GM21737 (cell line): ENCODE measurements at regions not wholly inside any gene's neighbourhood (a gene's known extent, or its start where the extent isn't known, plus 50 kb on each side); places are given as distances from the start of the nearest gene placed in this dataset.

Experiments used
- ATAC-seq: cut with Tn5 transposase; IDR thresholded peaks from one replicate; pipeline ENCODE4 v1.9.1; 2021; ENCODE audit warnings: mild to moderate bottlenecking, moderate library complexity; ENCODE audit not compliant: unreplicated experiment

DNA sequence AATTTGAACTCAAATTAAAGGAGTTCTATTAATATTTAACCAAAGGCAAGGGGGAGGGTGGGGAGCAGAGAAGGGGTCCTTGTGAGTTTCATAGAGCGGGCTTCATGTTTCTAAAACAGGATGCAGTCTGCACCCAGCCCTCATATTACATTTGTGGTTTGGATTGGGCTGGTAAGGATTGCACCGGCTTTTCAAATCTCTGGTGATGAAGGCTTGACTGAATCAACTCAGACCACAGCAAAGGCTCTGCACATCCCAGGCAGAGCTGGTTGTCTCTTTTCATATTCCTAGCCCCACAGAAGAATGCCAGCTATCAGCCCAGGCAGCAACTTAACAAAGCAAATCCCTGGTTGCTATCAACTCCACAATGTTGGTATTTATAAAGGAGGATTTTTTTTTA lies 1221.4 kb downstream of the VRK1 start:
- no peak for ATAC-seq

DNA sequence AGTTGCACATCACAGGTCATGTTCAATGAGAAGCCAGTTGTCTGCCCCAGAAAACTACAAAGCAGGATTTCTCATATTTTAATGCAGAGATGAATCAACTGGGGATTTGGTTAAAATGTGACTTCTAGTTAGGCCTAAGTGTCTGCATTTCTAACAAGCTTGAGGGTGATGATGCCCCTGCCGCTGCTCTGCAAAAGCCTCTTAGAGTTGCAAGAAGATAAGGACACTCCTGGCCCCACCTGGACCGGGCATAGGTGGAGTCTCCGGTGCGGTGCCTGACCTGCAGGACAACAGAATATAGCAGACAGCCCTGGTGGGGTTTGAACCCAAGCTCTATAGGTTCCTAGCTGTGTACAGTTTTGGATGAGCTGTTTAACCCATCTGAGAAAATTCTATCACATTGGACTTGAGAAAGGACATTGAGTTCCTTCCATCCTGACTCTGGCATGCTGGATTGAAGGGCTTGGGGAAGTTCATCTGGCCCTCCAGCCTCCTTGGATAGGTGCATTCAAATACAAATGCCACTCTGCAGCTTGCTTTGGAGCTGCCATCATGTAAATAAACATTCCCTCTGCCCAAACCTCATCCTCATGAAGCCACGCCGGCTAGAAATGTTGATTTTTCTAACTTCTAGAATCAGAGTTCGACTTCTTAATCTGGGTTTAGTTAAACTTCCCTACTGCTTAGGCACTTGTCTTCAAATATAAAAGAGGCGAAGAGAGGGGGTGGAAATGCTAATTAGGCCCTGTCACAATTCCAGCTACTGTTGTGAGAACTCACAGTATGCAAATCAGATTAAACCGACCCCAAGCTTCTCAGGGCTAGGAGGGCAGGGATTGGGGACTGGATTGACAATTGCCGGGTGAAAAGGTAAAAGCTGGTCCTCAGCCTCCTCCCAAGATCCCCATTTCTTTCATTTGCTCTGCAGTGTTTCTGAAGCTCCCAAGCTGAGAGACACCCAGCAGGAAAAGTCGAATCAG lies 1225.6 kb downstream of the VRK1 start:
- no peak for ATAC-seq

DNA sequence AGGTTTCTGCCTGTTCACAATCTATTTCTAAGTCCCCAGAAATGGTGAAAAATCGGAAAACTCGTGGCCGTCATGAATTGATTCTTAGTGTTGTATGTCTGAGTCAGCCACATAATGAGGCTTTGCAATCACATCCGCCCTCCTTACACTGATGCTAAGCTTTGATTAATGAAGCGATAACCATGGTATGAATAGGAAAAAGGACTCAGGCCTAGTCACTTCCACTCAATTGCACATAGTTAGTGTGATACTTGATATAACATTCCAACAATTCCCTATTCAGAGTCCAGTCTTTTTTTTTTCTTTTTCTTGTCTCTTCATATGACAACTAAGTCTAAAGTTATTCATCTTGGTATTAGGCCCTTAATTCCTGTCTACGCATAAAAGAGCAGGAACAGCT lies 1231.0 kb downstream of the VRK1 start:
- no peak for ATAC-seq

DNA sequence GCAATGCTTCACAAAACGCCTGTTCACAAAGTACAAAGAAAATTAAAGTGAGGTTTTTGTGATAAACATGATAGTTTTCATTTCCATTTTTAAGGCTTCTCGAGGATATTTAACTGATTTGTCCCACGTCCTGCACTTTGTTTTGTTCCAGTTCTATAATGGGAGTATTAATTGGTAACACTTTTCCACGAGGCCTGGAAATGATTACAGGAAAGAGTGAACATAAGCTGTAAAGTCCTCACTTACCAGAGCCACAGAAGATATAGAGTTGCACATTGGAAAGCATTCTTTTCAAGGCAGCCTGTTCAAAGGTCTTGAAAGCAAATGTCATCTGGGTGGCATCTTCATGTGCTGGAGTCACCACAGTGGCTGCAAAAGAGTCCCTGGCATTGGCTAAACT lies 1236.6 kb downstream of the BCL11B start:
- ATAC-seq: no peak

DNA sequence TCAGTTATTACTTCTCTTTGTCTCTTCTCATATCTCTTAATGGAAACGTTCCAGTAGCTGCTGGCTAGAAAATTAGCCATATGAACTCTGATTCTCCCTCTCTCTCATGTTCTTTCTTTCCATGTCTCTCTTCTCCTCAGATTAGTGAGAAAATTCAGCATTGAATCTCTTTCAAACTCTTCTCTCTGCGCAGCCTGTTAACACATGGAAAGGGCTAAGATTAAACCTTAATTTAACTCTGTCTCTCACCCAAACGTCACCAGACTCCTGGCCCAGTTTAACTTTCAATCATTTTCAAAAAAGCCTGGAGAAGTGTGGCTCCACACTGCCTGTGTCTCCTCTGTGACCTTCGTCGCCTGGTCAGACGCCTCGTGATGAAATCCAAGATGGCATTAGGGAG lies 1234.2 kb downstream of the BCL11B start:
- ATAC-seq: no peak

DNA sequence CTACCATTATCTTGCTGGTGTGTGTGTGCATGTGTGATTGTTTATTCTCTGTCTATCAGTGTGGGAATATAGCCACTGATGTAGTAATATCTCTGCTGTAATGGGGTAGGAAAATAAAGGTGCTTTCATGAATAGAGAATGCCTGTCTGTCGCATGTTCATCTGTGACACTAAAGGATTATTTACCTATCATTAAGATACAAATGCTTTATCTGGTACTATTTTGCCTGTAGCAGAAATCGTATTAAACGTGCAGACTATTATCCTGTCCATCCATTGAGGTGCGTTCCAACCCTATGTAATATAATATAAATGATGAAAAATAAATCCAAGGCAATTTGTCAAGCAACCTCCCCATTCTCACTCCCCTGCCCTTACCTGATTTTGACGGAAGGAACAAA lies 1215.1 kb downstream of the BCL11B start:
- ATAC-seq: no peak

DNA sequence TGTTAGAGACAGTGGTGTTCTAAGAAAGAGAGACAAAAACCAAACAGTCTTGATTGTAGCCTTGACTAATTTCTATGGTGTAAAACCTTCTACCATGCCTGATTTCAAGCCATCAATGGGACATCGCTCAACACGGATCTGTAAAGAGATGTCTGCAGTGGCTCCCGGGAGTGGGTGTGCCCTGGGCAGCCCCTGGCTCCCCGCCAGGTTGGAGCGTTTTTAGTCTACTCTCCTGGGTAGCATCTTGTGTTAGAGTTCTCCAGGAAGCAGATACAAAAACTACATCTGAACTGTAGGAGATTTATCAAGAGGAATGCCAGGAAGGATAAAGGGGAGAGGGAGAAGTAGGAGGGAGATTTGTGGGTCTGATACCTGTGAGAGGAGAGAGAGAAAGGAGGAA lies 1212.9 kb downstream of the BCL11B start:
- no peak for ATAC-seq

DNA sequence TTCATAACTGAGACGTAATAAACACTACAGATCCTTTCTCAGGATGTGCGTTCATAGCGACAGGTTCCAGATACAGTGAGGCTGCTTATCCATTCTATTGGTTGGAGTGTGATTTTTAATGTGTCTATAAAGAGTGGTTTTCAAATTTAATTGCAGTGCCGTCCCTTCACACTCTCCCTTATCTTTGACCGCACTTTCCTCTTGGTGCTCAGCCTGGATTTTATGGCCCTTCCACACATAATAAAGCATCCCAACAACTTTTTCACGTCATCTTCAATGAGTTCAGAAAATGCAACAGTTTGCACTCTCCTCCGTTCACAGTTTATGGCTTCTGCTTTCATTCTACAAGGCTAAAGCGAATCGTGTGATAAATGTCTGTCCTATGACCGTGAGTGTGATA lies 1209.9 kb downstream of the BCL11B start:
- no peak for ATAC-seq

DNA sequence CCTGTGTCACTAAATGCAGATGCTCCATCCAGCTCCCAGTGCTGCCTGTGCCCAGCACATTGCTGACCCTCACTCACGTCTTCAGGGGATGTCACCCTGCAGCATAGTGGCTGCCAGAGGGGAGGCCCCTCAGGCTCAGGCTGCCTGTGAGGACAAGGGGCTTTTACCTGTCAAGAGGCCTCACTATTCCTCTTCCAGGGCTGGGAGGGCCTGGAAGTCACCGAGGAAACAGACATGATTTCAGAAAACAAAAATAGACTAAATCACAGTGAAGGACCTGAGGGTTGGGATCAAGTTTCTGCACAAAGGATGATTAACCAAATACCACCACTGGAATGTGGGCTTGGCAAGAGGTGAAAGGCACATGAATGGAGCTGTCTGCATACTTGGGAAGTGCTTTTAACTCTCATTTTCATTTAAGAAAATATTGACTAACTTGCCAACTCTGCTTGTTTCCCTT lies 1202.3 kb downstream of the BCL11B start:
- ATAC-seq: no peak

DNA sequence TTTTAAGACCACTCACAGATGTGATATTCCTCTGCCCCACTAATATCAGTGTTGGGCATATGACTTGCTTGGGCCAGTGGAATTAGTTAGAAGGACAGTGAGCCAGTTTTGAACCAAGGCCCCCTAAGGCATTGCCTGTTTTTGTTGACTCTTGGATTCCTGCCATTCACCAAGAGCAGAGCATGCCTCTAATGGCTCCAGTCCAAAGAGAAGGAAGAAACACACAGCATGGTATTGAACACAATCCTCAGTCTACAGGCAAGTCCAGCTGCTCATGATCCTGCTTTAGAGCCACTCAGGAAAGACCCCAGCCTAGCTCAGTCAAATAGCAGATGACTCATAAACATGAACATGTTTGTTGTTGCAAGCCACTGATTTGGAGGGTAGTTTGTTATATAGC lies 1201.5 kb downstream of the BCL11B start:
- no peak for ATAC-seq

DNA sequence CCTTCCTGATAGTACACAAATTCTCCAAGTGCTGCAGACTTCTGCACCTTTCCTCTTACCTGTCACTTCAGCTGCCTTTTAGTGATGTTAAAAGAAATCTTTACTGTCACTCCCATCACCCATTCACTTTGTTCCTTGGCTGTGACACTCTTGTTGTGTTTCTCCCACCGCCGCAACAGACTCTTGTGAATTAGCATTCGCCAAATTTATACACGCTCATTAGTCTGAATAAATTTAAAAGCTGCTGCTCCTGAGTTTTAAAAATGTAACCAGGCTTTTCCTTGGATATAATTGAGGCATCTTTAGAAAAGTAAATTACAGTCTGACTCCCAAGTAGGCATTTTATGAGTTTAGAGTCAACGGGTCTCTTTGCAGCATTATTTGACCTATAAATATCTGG lies 1197.9 kb downstream of the BCL11B start:
- ATAC-seq: no peak

DNA sequence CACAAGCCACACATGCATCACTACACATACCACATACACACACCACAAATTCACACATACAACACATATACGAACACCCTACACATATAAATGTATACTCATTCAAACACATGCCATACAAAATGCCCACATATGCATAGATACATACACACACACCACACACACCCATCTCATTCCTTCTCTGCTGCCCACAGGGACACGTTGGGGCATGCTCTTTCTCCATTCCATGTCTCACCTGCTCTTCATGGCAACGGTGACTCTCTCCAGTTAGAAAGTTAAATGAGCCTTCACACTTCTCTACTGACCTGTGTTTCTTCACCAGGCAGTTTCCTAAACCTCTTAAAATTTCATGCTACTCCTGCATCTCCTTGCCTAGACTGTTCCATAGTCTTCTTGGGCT lies 1194.8 kb downstream of the BCL11B start:
- no peak for ATAC-seq

DNA sequence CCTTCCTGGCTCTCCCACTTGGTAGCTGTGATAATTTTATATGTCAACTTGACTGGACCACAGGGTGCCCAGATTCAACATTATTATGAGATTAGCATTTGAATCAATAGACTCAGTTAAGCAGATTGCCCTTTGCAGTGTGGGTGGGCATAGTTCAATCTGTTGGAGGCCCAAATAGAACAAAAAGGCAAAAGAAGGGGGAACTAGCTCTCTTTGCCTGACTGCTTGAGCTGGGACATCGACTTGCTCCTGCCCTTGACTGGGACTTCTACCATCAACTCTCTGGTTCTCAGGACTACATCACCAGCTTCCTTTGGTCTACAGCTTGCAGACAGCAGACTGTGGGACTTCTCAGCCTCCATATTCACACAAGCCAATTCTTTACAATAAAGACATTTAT lies 1189.2 kb downstream of the BCL11B start:
- ATAC-seq: no peak

DNA sequence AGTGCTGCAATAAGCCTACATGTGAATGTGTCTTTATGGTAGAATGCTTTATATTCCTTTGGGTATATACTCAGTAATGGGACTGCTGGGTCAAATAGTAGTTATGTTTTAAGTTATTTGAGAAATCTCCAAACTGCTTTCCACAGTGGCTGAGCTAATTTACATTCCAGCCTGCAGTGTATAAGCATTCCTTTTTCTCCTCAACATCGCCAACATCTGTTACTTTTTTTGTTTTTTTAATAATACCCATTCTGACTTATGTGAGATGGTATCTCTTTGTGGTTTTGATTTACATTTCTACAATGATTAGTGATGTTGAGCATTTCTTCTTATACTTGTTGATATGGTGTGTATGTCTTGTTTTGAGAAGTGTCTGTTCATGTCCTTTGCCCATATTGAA lies 1186.2 kb downstream of the BCL11B start:
- no peak for ATAC-seq

DNA sequence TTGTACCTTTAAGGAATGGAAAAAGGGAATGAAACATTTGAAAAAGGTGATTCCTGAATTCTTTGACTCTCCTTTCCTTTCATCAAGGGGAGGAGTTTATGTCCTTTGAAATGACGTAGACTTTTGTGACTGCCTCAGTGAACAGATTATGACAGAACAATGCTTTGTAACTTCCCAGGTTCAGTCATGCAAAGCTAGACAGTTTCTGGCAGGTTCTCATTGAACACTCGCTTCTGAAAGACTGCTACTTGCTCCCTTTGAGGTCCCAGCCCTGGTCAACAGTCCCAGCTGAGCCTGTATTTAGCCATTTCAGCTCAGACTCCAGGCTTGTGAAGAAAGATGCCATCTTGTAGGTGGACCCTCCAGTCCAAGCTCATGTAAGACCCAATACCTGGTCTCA lies 1178.9 kb downstream of the BCL11B start:
- no peak for ATAC-seq

DNA sequence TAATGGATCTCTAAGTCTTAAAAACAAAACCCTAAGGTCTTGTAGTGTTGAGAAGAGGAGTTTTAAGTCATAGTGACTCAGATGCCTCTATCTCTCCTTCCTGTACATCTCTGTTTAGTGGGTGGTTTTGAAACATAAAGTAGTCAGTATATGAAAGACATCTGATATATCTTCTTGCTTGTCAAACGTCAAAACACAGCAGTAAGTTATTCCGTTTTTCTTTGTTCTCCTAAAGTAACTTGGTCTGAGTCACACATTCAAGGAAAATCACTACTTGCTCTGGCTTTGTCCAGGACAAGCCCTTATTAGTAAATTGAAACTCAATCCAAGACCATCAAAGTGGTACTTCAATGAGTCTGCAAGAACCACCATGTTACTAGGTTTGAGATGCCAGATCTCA lies 1172.5 kb downstream of the BCL11B start:
- ATAC-seq: no peak

DNA sequence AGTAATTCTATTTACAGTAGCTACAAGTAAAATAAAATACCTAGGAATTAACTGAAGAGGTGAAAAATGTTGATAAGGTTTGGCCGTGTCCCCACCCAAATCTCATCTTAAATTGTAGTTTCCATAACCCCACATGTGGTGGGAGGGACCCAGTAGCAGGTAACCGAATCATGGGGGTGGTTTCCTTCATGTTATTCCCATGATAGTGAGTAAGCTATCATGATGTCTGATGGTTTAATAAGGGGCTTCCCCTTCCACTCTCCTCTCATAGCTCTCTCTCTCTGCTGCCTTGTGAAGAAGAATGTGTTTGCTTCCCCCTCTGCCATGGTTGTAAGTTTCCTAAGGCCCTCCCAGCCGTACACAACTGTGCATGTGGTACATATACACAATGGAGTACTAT lies 1170.7 kb downstream of the BCL11B start:
- ATAC-seq: no peak

DNA sequence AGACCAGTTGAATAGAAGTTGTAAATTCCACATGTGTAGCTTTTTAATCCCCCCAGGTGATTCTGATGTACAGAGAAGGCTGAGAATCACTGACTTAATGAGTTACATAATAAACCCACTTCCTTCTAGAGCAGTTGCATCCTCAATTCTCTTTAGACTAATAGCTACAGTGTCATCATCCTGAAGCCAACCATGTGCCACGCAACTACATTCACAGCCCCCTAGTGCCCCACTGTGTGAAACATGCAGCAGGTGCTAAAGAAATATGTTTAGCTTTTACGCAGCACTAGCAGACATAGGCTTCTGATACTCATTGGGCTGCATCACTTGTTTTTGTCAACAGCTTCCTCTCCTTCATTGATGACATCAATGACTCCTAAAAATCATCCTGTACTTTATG lies 1168.3 kb downstream of the BCL11B start:
- ATAC-seq: no peak

DNA sequence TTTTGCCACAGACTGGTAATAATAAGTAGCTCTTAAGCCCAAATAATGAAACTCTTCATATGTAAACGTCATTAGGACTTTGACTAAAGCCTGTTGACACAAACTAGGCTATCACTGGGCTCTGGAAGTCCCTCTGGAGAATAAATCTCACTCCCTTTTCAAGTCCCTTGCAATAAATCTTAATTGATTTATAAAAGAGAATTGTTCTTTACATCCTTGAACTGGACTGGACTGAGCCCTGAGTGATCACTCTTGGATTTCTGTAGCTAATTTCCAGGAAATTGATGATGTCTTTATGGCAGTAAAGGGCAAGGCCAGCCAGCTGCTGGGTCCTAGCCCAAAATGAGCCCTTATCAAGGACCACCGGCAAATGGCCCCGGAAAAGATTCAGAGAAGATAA lies 1162.7 kb downstream of the BCL11B start:
- ATAC-seq: no peak

DNA sequence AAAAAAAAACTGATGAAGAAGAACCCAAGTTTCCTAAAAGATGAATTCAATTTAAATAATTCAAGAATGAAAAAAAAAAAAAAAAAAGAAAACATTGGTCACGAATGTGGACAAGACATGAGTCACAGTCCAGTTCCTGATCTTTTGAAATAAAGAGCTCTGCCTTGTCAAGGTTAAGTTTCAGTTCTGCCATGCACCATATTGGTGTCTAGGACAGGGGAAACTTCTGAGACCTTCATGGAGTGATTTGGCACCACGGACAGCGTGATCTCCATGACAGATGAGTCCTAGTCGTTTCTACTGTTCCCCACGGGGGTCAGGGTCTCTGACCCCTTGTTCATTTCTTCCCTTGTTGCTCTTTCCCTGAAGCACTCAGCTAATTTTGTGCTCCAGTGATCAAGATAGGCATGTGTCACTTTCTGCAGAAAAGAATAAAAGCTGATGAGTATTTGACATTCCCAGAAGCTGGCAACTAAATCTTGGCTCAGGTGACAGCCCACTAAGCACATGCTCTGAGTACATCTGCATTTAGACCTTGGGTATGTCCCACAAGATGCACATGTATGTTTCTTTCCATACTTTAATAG lies 1159.7 kb downstream of the BCL11B start:
- no peak for ATAC-seq

DNA sequence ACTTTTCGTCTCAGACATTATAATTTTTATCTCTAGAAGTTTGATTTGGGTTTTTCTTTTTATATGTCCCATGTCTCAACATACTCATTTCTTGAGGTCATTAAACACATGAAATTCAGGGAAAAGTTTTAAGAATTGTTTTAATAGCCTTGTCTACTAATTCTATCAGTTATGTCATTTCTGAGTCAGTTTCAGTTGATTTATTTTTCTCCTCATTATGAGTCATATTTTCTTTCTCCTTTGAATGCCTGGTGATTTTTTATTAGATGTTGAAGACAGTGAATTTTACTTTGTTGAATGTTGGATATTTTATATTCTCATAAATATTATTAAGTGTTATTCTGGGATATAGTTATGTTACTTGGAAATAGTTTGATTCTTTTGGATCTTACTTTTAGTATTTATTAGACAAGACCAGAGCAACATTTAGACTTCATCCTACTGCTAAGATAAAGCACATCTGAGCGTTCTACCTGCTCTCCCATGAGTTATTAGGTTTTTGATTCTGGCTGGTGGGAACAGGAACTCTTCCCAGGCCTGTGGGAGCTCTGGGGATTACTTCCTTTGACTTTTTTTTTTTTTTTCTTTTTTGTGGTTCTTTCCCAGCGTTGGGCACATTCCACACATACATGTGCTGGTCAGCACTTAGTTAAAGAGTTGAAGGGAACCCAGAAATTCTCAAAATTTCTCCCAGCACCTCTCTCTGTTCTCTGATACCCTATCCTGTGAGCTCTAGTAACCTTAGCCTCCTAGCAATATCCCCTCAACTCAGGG lies 1157.7 kb downstream of the BCL11B start:
- ATAC-seq: no peak

DNA sequence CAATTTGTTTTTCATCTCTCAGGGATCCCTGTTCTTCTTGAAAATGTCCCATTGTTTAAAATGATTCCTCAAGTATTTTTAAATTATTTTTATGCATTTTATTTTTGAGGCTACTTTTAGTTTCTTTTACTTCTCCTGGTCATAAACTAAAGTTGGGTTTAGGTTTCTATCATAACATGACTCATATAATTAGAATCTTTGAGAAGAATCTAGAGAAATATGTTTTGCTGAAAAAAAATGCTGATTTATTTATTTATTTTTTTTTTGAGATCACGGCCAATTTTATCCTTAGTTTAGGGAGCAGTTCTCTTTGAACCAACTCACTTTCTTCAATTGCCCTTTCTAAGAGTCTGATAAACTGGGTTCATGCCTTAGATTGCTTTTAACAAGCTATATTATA lies 1157.1 kb downstream of the BCL11B start:
- no peak for ATAC-seq
